CD4-positive, alpha-beta memory T cell (primary cell): ENCODE measurements at regions not wholly inside any gene's neighbourhood (a gene's known extent, or its start where the extent isn't known, plus 50 kb on each side); places are given as distances from the start of the nearest gene placed in this dataset.

ENCODE experiments used
- CTCF ChIA-PET: fragments of 350-600 bp; sonication (Branson Sonifier 250); formaldehyde crosslinking; loops from one replicate; lab custom pipeline; 2021; ENCODE audit warnings: inconsistent platforms; ENCODE audit not compliant: partially characterized antibody; lab: Charles Lee
- POLR2A ChIA-PET: fragments of 350-600 bp; sonication (Branson Sonifier 250); formaldehyde crosslinking; loops from one replicate; lab custom pipeline; 2021; ENCODE audit not compliant: partially characterized antibody; lab: Charles Lee
- DNase-seq, 5 donors: peaks; one replicate each; pipeline versions ENCODE4 v3.0.0 to v3.0.0-alpha.2; 2020 to 2022; ENCODE audit warnings: mixed read lengths in 1 of 5
- H3K27ac ChIP-seq: one replicate; pipeline ENCODE4 v1.7.0; 2013; ENCODE audit warnings: low read depth, low read length
- H3K27me3 ChIP-seq: 2 replicates; pipeline ENCODE4 v1.7.0; 2013; ENCODE audit warnings: mild to moderate bottlenecking, low read length, moderate library complexity; ENCODE audit not compliant: insufficient read depth
- H3K36me3 ChIP-seq: 2 replicates; pipeline ENCODE4 v1.7.0; 2013; ENCODE audit warnings: mild to moderate bottlenecking, low read length, moderate library complexity; ENCODE audit not compliant: insufficient read depth
- H3K4me1 ChIP-seq: 2 replicates; pipeline ENCODE4 v1.7.0; 2013; ENCODE audit warnings: mild to moderate bottlenecking, low read length, moderate library complexity; ENCODE audit not compliant: insufficient read depth
- H3K4me3 ChIP-seq, 2 donors: one replicate each; pipeline ENCODE4 v1.7.0; 2013; ENCODE audit warnings: low read length in 2 of 2, mild to moderate bottlenecking in 1 of 2
- H3K9me3 ChIP-seq, 2 donors: one replicate each; pipeline ENCODE4 v1.7.0; 2013; ENCODE audit warnings: low read length in 2 of 2, control low read depth in 1 of 2; ENCODE audit not compliant: control insufficient read depth in 1 of 2
- H3K27ac Mint-ChIP-seq, 7 donors: one replicate each; pipeline ENCODE4 v1.8.0; 2020 to 2021; ENCODE audit warnings: mixed read lengths in 7 of 7, mild to moderate bottlenecking in 6 of 7, inconsistent platforms in 3 of 7, moderate library complexity in 3 of 7
- H3K27me3 Mint-ChIP-seq, 2 donors: one replicate each; pipeline ENCODE4 v1.8.0; 2020 to 2021; ENCODE audit warnings: mixed read lengths in 2 of 2
- H3K36me3 Mint-ChIP-seq, 2 donors: one replicate each; pipeline ENCODE4 v1.8.0; 2020 to 2021; ENCODE audit warnings: mixed read lengths in 2 of 2, inconsistent platforms in 1 of 2, mild to moderate bottlenecking in 1 of 2
- H3K4me1 Mint-ChIP-seq, 4 donors: one replicate each; pipeline ENCODE4 v1.8.0; 2020 to 2021; ENCODE audit warnings: mixed read lengths in 4 of 4, mild to moderate bottlenecking in 1 of 4
- H3K4me3 Mint-ChIP-seq, 8 donors: one replicate each; pipeline ENCODE4 v1.8.0; 2020 to 2021; ENCODE audit warnings: mixed read lengths in 8 of 8, mild to moderate bottlenecking in 7 of 8, moderate library complexity in 6 of 8, inconsistent platforms in 3 of 8
- H3K9me3 Mint-ChIP-seq, 8 donors: one replicate each; pipeline ENCODE4 v1.8.0; 2020 to 2021; ENCODE audit warnings: mixed read lengths in 8 of 8, mild to moderate bottlenecking in 5 of 8, inconsistent platforms in 3 of 8, moderate library complexity in 1 of 8
- intact Hi-C: fragments of 100-400 bp; cut with micrococcal nuclease; formaldehyde crosslinking; loops from one replicate; pipeline ENCODE4 v1.15.1; 2023

DNA sequence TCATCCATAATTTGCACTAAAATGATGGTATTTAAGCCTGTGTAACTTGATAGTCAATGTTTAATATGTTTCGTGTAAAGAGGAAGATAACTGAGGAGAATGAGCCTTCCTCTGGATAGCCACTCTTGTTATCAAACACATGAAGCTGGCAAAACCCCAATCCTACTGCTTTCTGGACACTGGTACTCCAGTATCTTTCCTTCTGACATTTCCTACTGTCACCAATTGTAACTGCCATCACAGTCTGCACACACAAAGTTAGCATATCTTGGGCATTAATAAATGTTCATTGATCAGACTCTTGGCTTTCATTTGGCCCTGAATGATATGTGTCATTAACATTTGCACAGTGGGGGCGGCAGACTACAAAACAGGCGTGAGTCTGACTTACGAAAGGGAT lies 419.1 kb downstream of the TMA16 start:
- intact Hi-C loops = no loop called here
- H3K4me3 Mint-ChIP-seq = no peak overlapping the region
- Histone ChIP-seq H3K4me1 (no peaks in the 10 kb centered on the region), H3K36me3 (no peaks in the 10 kb centered on the region), H3K27me3 (no peaks in the 10 kb centered on the region), H3K9me3 (no peaks in the 10 kb centered on the region), H3K27ac (no peak overlapping the region), H3K4me3 (no peak overlapping the region)
- ChIA-PET CTCF (no interaction called here), POLR2A (no interaction called here)
- H3K9me3 Mint-ChIP-seq = no peaks in the 10 kb centered on the region
- no peak for DNase-seq
- no peaks in the 10 kb centered on the region for H3K27me3 Mint-ChIP-seq
- H3K27ac Mint-ChIP-seq = no peak overlapping the region
- no peaks in the 10 kb centered on the region for H3K36me3 Mint-ChIP-seq
- H3K4me1 Mint-ChIP-seq = no peaks in the 10 kb centered on the region

DNA sequence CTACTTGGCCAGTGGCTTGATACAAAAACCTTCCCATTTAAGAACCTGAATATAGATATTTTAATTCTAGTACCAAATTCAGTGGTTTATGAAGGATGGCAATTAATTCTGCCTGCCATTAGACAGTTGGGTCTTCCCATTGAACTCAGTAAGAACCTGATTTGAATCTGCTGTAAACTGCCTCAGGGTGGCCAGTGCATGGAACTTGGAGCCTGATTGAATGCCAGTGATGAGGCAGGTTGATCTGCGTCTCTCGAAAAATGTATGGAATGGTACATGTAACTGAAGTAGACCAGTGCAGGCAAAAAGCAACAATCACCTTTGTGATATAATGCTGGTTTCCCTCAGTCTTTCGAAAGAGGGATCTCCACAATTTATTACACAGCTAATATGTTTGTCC lies 421.4 kb downstream of the TMA16 start:
- no peaks in the 10 kb centered on the region for H3K36me3 Mint-ChIP-seq
- H3K27me3 Mint-ChIP-seq = no peaks in the 10 kb centered on the region
- H3K4me3 Mint-ChIP-seq = no peak overlapping the region

DNA sequence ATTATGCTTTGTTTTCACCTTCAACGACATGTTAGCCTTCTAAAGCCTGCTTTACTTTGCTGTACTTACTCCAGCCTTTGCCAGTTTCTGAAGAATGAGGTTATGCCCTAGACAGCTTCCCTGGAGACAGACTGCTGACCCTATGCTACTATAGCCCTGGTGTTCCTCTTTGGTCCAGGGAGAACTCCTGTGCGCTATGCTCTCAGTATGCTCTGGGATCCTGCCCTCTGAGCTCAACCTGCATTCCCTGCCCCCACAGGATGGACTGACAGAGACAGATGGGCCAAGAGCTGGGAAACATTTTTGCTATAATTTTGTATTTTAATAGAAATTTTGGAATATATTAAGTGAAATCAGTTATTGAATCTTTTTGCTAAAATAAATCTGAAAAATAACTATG lies 425.9 kb downstream of the TMA16 start:
- no peaks in the 10 kb centered on the region for H3K9me3 ChIP-seq
- H3K36me3 ChIP-seq = no peaks in the 10 kb centered on the region
- Mint-ChIP-seq H3K27ac (no peak overlapping the region), H3K4me3 (no peak overlapping the region), H3K27me3 (no peaks in the 10 kb centered on the region), H3K4me1 (peaks cover 0 to 2% (median 0%) of the 10 kb centered on the region in 4 donors), H3K9me3 (no peaks in the 10 kb centered on the region), H3K36me3 (no peaks in the 10 kb centered on the region)
- no peak overlapping the region for H3K4me3 ChIP-seq
- ChIA-PET POLR2A (no interaction called here), CTCF (no interaction called here)
- H3K27ac ChIP-seq = no peak overlapping the region
- intact Hi-C loops = no loop called here
- H3K27me3 ChIP-seq = no peaks in the 10 kb centered on the region
- DNase-seq = no peak
- no peaks in the 10 kb centered on the region for H3K4me1 ChIP-seq

More for the DNA sequence above, 421.4 kb downstream of the TMA16 start:
- Histone ChIP-seq H3K4me1 (no peaks in the 10 kb centered on the region), H3K9me3 (no peaks in the 10 kb centered on the region), H3K36me3 (no peaks in the 10 kb centered on the region), H3K4me3 (no peak overlapping the region), H3K27ac (no peak overlapping the region), H3K27me3 (no peaks in the 10 kb centered on the region)
- no peaks in the 10 kb centered on the region for H3K4me1 Mint-ChIP-seq
- intact Hi-C loops = no loop called here
- H3K9me3 Mint-ChIP-seq = no peaks in the 10 kb centered on the region
- DNase-seq = no peak
- no peak overlapping the region for H3K27ac Mint-ChIP-seq
- ChIA-PET POLR2A (no interaction called here), CTCF (no interaction called here)

DNA sequence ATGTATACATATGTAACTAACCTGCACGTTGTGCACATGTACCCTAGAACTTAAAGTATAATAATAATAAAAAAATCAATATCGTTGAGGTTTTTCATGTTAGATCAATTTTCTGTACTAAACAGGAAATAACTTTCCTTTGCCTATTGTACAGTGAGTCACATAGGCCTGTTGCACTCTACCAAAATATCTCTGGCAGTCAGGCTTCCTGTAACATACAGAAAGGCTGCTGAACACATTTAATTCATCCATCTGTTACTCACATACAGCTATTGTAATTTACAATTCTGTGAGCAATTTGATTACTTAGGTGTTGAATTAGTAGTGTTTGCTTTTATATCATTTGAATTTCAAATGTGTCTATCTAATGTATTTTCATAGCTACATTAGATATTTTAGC lies 427.8 kb downstream of the TMA16 start:
- no peak for DNase-seq
- no peak overlapping the region for H3K4me3 ChIP-seq
- intact Hi-C loops = no loop called here
- CTCF ChIA-PET = no interaction called here
- Mint-ChIP-seq H3K27me3 (no peaks in the 10 kb centered on the region), H3K27ac (no peak overlapping the region), H3K36me3 (no peaks in the 10 kb centered on the region), H3K4me1 (peaks cover 0 to 2% (median 0%) of the 10 kb centered on the region in 4 donors), H3K9me3 (no peaks in the 10 kb centered on the region), H3K4me3 (no peak overlapping the region)
- no peaks in the 10 kb centered on the region for H3K27me3 ChIP-seq
- H3K27ac ChIP-seq = no peak overlapping the region
- H3K36me3 ChIP-seq = no peaks in the 10 kb centered on the region
- H3K9me3 ChIP-seq = no peaks in the 10 kb centered on the region
- POLR2A ChIA-PET = no interaction called here
- no peaks in the 10 kb centered on the region for H3K4me1 ChIP-seq

- ChIA-PET CTCF (no interaction called here), POLR2A (no interaction called here)
- Mint-ChIP-seq H3K9me3 (no peaks in the 10 kb centered on the region), H3K27me3 (no peaks in the 10 kb centered on the region), H3K4me3 (no peak overlapping the region), H3K27ac (no peak overlapping the region), H3K36me3 (no peaks in the 10 kb centered on the region), H3K4me1 (peaks cover 0 to 2% (median 0%) of the 10 kb centered on the region in 4 donors)
- Histone ChIP-seq H3K9me3 (no peaks in the 10 kb centered on the region), H3K36me3 (no peaks in the 10 kb centered on the region), H3K27ac (no peak overlapping the region), H3K4me1 (no peaks in the 10 kb centered on the region), H3K27me3 (no peaks in the 10 kb centered on the region), H3K4me3 (no peak overlapping the region)
- DNase-seq = no peak
- intact Hi-C loops = no loop called here
Observed at GRCh38 chr4:163923092-163923491, 428.6 kb downstream of the TMA16 start.

DNA sequence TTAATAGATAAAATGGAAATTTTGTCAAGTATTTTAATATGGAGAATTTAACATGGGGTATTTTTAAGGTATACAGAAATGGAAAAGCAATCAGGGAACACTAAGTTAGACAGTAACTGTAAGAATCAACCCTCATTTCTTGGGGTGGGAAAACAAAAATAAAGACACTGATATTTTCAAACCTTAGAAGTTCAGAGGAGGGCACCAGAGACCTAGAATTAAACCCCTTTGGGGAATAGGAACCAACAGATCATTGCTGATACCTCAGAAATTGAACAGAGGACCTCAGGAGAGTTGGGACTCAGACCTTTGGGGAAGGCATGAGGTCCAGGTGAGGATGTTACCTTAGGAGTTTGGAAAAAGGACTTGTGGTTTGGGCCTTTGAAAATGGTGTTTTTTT lies 435.6 kb downstream of the TMA16 start:
- no peak for DNase-seq
- Mint-ChIP-seq H3K9me3 (peaks cover 0 to 3% (median 0%) of the 10 kb centered on the region in 8 donors), H3K4me1 (no peaks in the 10 kb centered on the region), H3K27me3 (no peaks in the 10 kb centered on the region), H3K27ac (no peak overlapping the region), H3K4me3 (no peak overlapping the region), H3K36me3 (no peaks in the 10 kb centered on the region)
- H3K4me1 ChIP-seq = no peaks in the 10 kb centered on the region
- H3K4me3 ChIP-seq = no peak overlapping the region
- no peaks in the 10 kb centered on the region for H3K27me3 ChIP-seq
- H3K9me3 ChIP-seq = no peaks in the 10 kb centered on the region
- ChIA-PET POLR2A (no interaction called here), CTCF (interaction anchor here (1.2 kb wide), 1 partner anchor 160 kb away, joined by 3 read pairs; no protein-coding TSS in a partner anchor)
- no peak overlapping the region for H3K27ac ChIP-seq
- intact Hi-C loops = no loop called here
- no peaks in the 10 kb centered on the region for H3K36me3 ChIP-seq

- Histone ChIP-seq H3K27me3 (no peaks in the 10 kb centered on the region), H3K36me3 (no peaks in the 10 kb centered on the region), H3K4me3 (no peak overlapping the region), H3K4me1 (no peaks in the 10 kb centered on the region), H3K27ac (no peak overlapping the region), H3K9me3 (no peaks in the 10 kb centered on the region)
- H3K4me3 Mint-ChIP-seq = no peak overlapping the region
- ChIA-PET CTCF (no interaction called here), POLR2A (no interaction called here)
- H3K9me3 Mint-ChIP-seq = peaks cover 0 to 3% (median 0%) of the 10 kb centered on the region in 8 donors
- no peak overlapping the region for H3K27ac Mint-ChIP-seq
- H3K36me3 Mint-ChIP-seq = no peaks in the 10 kb centered on the region
- H3K4me1 Mint-ChIP-seq = no peaks in the 10 kb centered on the region
- intact Hi-C loops = no loop called here
- H3K27me3 Mint-ChIP-seq = no peaks in the 10 kb centered on the region
- no peak for DNase-seq
Observed at GRCh38 chr4:163932504-163932903, 438.0 kb downstream of the TMA16 start.

DNA sequence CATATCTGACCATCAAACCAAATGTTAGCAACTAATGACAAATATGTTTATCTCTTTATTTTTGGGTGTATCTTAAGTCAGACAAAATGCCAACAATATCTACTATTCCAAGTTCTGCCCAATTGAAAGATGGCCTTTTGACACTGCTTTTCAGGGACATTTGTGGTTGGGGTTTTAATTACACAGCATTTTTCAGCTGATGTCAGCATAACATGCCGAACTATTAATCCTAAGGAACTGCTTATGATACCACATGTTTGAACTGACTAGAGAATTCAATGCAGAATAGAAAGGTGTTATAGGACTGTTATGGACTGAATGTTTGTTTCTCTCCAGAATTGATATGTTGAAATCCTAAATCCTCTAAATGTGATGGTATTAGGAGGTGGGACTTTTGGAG lies 445.1 kb downstream of the TMA16 start:
- no peak overlapping the region for H3K4me3 ChIP-seq
- Mint-ChIP-seq H3K9me3 (peaks cover 0 to 10% (median 1%) of the 10 kb centered on the region in 8 donors), H3K4me3 (no peak overlapping the region), H3K36me3 (no peaks in the 10 kb centered on the region), H3K4me1 (no peaks in the 10 kb centered on the region), H3K27ac (no peak overlapping the region), H3K27me3 (no peaks in the 10 kb centered on the region)
- no peak for DNase-seq
- intact Hi-C loops = no loop called here
- no peaks in the 10 kb centered on the region for H3K4me1 ChIP-seq
- POLR2A ChIA-PET = no interaction called here
- CTCF ChIA-PET = no interaction called here
- H3K9me3 ChIP-seq = no peaks in the 10 kb centered on the region
- H3K36me3 ChIP-seq = no peaks in the 10 kb centered on the region
- H3K27ac ChIP-seq = no peak overlapping the region
- H3K27me3 ChIP-seq = no peaks in the 10 kb centered on the region
